GM12864 (cell line): ENCODE measurements at regions not wholly inside any gene's neighbourhood (a gene's known extent, or its start where the extent isn't known, plus 50 kb on each side); places are given as distances from the start of the nearest gene placed in this dataset.

ENCODE experiments used
- DNase-seq: peaks from one replicate; pipeline ENCODE4 v3.0.0-alpha.2; 2011; ENCODE audit warnings: low read depth
- H3K4me3 ChIP-seq: 2 replicates; pipeline ENCODE4 v1.5.1; 2011; ENCODE audit warnings: mild to moderate bottlenecking, low read depth, low read length, control low read depth
- TF ChIP-seq, protein P1 (sequence below): IDR thresholded peaks from 2 replicates; pipeline ENCODE4 v1.5.1; 2011; ENCODE audit warnings: low read depth, mild to moderate bottlenecking, moderate library complexity, low read length, control low read depth, inconsistent platforms; ENCODE audit errors: missing control alignments

- DNase-seq: no peak
- TF ChIP-seq, protein P1, sequence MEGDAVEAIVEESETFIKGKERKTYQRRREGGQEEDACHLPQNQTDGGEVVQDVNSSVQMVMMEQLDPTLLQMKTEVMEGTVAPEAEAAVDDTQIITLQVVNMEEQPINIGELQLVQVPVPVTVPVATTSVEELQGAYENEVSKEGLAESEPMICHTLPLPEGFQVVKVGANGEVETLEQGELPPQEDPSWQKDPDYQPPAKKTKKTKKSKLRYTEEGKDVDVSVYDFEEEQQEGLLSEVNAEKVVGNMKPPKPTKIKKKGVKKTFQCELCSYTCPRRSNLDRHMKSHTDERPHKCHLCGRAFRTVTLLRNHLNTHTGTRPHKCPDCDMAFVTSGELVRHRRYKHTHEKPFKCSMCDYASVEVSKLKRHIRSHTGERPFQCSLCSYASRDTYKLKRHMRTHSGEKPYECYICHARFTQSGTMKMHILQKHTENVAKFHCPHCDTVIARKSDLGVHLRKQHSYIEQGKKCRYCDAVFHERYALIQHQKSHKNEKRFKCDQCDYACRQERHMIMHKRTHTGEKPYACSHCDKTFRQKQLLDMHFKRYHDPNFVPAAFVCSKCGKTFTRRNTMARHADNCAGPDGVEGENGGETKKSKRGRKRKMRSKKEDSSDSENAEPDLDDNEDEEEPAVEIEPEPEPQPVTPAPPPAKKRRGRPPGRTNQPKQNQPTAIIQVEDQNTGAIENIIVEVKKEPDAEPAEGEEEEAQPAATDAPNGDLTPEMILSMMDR: no peak
- no peak overlapping the region for H3K4me3 ChIP-seq
These were observed 231.7 kb downstream of the SKIDA1 start for GRCh38 chr10:21293518-21294356.

- TF ChIP-seq, protein P1: no peak
- H3K4me3 ChIP-seq: no peak overlapping the region
- DNase-seq: no peak
These were observed 232.5 kb downstream of the SKIDA1 start for GRCh38 chr10:21292763-21293517.

- TF ChIP-seq, protein P1: no peak
- DNase-seq: no peak
- H3K4me3 ChIP-seq: no peak overlapping the region
These were observed 234.9 kb downstream of the SKIDA1 start for GRCh38 chr10:21290499-21291160.

DNA sequence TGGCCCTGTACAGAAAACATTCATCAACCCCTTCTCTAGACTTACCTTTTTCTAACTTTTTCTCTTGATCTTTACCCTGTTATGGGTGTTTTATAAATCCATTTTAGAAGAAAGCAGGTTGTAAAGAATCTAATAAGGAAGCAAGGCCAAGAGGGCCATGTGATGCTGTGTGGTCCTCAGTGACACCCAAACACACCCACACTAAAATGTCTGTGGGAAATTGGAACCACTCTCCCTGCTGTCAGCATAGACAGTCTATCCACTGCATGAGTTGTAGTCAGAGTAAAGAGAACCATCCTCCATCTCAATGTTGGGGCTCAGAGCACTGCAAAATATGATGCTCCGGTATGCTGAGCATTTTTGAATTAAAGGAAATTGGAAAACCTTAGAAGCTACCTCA, 235.5 kb downstream of the SKIDA1 start:
- TF ChIP-seq, protein P1: no peak
- H3K4me3 ChIP-seq: no peak overlapping the region
- no peak for DNase-seq

DNA sequence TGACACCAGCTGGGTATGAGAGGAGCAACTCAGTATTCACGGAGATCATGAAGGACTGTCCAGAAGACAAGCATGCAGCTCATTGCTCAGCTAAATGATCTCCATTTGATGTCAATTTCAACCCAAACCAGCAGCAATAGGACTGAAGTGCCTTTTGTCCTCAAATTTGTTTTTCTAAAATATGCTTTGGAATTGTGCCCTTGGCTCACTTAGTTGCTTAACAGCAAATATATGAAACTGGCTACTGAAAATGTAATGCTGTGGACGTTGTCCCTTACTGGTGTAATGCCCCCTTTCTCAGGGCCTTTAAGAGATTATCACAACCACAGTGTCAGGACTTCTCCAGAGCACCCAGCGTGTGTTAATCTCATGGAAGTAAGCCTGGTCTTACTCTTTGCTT, 236.2 kb downstream of the SKIDA1 start:
- DNase-seq: no peak
- TF ChIP-seq, protein P1: no peak
- no peak overlapping the region for H3K4me3 ChIP-seq

DNA sequence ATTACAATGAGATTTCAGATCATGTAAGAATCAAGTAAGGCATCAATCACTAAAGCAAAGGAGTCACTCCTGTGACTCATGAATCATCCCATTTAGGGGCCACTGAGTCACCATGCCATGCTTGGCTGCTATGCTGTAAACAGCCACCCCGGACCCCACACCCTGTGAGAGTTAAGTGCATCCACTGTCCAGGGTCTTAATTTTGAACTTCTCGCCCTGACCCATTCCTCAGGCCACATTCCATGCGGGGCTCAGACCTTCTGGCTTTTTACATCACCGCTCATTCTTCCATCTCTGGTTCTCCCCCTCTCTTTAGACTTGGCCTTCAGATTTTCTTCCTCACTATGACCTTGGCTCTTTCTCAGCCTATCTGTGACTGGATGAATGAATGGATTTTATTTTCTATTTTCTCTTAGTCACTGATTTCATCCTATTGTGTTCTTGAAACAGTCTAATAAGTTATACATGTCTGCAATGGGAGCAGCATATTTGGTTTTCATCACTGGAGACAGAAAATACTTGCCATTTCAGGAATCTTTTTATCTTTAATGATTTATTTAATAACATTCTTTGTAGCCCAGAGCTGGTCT, 239.6 kb downstream of the SKIDA1 start:
- TF ChIP-seq, protein P1: no peak
- DNase-seq: no peak
- no peak overlapping the region for H3K4me3 ChIP-seq
